ENCODE measurements at regions not wholly inside any gene's neighbourhood (a gene's known extent, or its start where the extent isn't known, plus 50 kb on each side); places are given as distances from the start of the nearest gene placed in this dataset.

- TF ChIP-seq CTCF (IDR thresholded peaks at IDR 0.05) (no peak), POLR2A (IDR thresholded peaks at IDR 0.05) (no peak)
Measured at GRCh38 chr15:62799037-62799436, 243.5 kb upstream of the TPM1 start.
